ENCODE measurements at regions not wholly inside any gene's neighbourhood (a gene's known extent, or its start where the extent isn't known, plus 50 kb on each side); places are given as distances from the start of the nearest gene placed in this dataset.

DNA sequence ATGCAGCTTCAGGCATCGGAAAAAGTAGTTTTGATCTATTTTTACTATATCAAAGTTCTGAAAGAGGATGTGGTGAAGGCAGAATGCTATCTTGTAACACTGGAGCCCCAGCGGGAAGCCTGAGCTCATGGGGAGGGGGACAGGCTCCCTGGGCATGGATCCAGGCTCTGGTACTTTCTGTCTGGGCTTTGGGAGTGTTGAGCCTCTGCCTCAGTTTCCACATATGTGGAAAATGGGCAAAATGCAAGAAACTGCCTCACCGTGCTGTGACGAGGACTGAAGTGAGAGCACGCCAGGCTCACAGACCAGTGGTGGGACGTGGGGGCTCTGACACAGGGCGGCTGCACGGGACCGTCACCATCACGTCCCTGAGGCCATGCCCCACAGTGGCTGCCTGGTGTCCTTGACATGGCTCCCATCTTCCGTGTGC is 182.9 kb upstream of the SHH start:
- H3K27ac ChIP-seq: no peak overlapping the region
- H3K27me3 ChIP-seq (ENCODE audit: low read depth): no peaks in the 10 kb centered on the region
- intact Hi-C loops (cut with DNase I): no loop called here
- H3K4me1 ChIP-seq: no peaks in the 10 kb centered on the region
- ATAC-seq (no peak), DNase-seq (no peak)
- H3K36me3 ChIP-seq: no peaks in the 10 kb centered on the region
- no peak overlapping the region for H3K4me3 ChIP-seq
- TF ChIP-seq, protein P1, sequence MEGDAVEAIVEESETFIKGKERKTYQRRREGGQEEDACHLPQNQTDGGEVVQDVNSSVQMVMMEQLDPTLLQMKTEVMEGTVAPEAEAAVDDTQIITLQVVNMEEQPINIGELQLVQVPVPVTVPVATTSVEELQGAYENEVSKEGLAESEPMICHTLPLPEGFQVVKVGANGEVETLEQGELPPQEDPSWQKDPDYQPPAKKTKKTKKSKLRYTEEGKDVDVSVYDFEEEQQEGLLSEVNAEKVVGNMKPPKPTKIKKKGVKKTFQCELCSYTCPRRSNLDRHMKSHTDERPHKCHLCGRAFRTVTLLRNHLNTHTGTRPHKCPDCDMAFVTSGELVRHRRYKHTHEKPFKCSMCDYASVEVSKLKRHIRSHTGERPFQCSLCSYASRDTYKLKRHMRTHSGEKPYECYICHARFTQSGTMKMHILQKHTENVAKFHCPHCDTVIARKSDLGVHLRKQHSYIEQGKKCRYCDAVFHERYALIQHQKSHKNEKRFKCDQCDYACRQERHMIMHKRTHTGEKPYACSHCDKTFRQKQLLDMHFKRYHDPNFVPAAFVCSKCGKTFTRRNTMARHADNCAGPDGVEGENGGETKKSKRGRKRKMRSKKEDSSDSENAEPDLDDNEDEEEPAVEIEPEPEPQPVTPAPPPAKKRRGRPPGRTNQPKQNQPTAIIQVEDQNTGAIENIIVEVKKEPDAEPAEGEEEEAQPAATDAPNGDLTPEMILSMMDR (IDR thresholded peaks at IDR 0.05): no peak
- H3K9me3 ChIP-seq: no peaks in the 10 kb centered on the region

DNA sequence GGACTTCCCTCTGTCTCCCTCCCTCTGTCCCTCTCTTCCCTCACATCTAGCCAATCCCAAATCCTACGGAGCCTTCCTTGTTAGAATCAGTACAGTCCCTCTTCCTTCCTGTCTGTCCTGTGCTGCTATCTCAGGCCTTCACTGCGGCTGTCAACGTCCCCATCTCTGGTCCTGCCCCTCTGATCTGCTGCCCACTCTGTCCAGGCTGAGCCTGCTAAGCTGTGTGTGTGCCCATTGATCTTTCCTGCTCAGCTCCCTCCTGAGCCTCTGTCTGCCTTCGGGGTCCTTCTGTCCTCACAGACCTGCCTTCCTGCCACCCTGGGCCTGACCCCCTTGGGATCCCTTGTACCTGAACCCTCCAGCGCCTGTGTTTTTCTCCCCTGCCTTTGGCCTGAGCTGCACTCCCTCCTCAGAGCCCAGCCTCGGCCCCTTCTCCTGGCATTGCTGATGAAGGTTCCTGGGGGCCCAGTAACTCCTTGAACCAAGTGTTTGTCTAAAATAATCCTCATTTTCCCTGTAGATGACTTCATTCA is 182.1 kb upstream of the SHH start:
- H3K4me3 ChIP-seq: no peak overlapping the region
- H3K27me3 ChIP-seq (ENCODE audit: low read depth): no peaks in the 10 kb centered on the region
- no peak for DNase-seq
- H3K4me1 ChIP-seq: no peaks in the 10 kb centered on the region
- intact Hi-C loops (cut with DNase I): no loop called here
- H3K36me3 ChIP-seq: no peaks in the 10 kb centered on the region
- no peaks in the 10 kb centered on the region for H3K9me3 ChIP-seq
- ATAC-seq: no peak
- H3K27ac ChIP-seq: no peak overlapping the region
- TF ChIP-seq, protein P1 (IDR thresholded peaks at IDR 0.05): no peak

DNA sequence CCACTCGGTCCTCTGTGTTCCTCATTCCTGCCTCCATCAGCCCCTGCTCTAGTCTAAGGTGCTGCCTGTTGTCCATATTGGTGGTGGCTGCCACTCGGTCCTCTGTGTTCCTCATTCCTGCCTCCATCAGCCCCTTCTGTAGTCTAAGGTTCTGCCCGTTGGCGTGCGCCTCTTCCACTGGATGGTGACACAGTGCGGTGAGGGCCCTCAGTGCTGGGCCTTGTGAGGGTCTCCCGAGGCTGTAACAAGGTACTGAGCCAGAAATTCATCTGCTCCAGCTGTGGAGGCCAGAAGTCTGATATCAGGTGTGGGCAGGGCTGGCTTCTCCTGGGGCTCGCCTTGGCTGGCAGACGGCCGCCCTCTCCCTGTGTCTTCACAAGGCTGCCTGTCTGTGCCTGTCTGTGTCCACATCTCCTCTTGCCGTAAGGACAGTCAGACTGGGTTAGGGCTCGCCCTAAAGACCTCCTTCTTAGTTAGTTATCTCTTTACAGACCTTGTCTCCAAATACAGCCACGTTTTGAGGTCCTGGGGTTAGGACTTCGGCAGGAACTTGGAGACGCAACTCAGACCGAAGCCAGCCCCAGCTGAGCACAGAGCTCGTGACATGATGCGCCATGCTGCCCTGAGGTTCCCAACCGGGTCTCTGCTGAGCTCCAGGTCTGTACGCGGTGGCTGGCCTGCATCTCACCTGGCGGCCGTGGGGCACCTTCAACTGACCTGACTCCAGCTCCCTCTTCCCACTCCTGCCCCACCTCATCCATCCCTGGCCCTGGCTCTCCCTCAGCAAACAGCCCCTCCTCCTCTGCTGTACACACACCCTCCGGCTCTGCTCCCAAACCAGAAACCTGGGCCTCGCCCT is 181.4 kb upstream of the SHH start:
- Histone ChIP-seq H3K27ac (no peak overlapping the region), H3K9me3 (no peaks in the 10 kb centered on the region), H3K4me1 (no peaks in the 10 kb centered on the region), H3K4me3 (no peak overlapping the region), H3K36me3 (no peaks in the 10 kb centered on the region), H3K27me3 (ENCODE audit: low read depth) (no peaks in the 10 kb centered on the region)
- DNase-seq (no peak), ATAC-seq (no peak)
- intact Hi-C loops (cut with DNase I): no loop called here
- TF ChIP-seq, protein P1 (IDR thresholded peaks at IDR 0.05): no peak

DNA sequence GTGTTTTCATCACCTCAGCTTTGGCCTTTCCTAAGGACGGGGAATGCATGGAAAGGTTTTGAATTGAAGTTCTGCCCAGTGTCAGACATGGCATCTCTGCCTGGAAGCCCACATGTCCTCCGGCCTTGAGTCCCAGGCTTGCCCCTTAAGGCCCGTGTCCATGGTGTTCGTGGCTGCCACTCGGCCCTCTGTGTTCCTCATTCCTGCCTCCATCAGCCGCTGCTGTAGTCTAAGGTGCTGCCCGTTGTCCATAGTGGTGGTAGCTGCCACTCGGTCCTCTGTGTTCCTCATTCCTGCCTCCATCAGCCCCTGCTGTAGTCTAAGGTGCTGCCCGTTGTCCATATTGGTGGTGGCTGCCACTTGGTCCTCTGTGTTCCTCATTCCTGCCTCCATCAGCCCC is 180.7 kb upstream of the SHH start:
- intact Hi-C loops (cut with DNase I): no loop called here
- DNase-seq (no peak), ATAC-seq (no peak)
- Histone ChIP-seq H3K36me3 (no peaks in the 10 kb centered on the region), H3K27me3 (ENCODE audit: low read depth) (no peaks in the 10 kb centered on the region), H3K4me3 (no peak overlapping the region), H3K27ac (no peak overlapping the region), H3K4me1 (no peaks in the 10 kb centered on the region), H3K9me3 (no peaks in the 10 kb centered on the region)
- TF ChIP-seq, protein P1 (IDR thresholded peaks at IDR 0.05): no peak

DNA sequence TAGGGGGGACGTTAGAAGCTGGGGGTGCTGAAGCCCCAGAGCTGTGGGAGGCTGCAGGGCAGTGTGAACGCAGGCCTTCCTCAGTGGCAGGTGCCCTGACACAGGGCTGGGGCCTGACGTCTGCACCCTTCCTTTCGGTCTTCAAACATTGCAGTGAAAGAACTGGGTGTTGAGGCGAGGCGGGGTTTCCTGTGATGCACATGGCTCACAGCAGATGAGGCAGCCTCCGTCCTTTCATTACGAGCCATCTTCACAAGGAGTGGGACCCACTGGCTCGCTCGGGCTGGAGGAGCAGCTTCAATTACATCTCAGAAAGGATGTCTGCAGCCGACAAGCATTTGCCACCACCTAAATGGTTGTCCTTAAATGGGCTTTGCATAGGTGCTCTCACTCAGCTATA is 180.3 kb upstream of the SHH start:
- H3K4me3 ChIP-seq: no peak overlapping the region
- H3K4me1 ChIP-seq: no peaks in the 10 kb centered on the region
- H3K27me3 ChIP-seq (ENCODE audit: low read depth): no peaks in the 10 kb centered on the region
- H3K36me3 ChIP-seq: no peaks in the 10 kb centered on the region
- intact Hi-C loops (cut with DNase I): no loop called here
- no peak overlapping the region for H3K27ac ChIP-seq
- ATAC-seq (no peak), DNase-seq (no peak)
- TF ChIP-seq, protein P1 (IDR thresholded peaks at IDR 0.05): no peak
- H3K9me3 ChIP-seq: no peaks in the 10 kb centered on the region

Measured in lower lobe of right lung (tissue), 2 donors.